ENCODE measurements at regions not wholly inside any gene's neighbourhood (a gene's known extent, or its start where the extent isn't known, plus 50 kb on each side); places are given as distances from the start of the nearest gene placed in this dataset.

- H3K4me3 ChIP-seq (ENCODE audit: low read depth, low read length) = no peak overlapping the region
- DNase-seq (ENCODE audit: low read depth) = no peak
- TF ChIP-seq CTCF (IDR thresholded peaks at IDR 0.05; ENCODE audit: low read depth, low read length) (no peak), MYC (IDR thresholded peaks at IDR 0.05; ENCODE audit: low read depth, low read length) (no peak), POLR2A (IDR thresholded peaks at IDR 0.05; ENCODE audit: extremely low read depth, insufficient read length) (no peak)
- TF ChIP-seq, protein P1, sequence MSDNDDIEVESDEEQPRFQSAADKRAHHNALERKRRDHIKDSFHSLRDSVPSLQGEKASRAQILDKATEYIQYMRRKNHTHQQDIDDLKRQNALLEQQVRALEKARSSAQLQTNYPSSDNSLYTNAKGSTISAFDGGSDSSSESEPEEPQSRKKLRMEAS (IDR thresholded peaks at IDR 0.05; ENCODE audit: low read depth, low read length) = no peak
Observed at GRCh38 chr13:50114961-50115360, 99.7 kb downstream of the KCNRG start.

DNA sequence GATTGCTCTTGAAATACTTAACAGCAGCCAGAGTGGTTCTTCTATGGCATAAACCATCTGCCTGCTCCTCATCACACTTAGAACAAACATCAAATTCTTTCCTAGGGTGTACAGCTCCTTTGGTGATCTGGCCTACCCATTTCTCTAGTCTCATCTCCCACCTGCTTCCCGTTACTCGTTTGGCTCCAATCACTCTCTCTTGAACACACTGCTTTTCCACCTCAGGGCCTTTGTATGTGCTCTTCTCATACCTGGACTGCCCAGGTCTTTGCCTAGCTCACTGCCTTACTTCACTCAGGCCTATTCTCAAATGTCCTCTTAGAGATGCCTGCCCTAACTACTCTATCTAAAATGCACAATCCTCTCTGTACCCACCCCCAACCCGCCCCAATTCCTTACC lies 100.5 kb downstream of the KCNRG start:
- TF ChIP-seq POLR2A (IDR thresholded peaks at IDR 0.05; ENCODE audit: extremely low read depth, insufficient read length) = no peak
- TF ChIP-seq CTCF (IDR thresholded peaks at IDR 0.05; ENCODE audit: low read depth, low read length) = no peak
- no peak for TF ChIP-seq MYC (IDR thresholded peaks at IDR 0.05; ENCODE audit: low read depth, low read length)
- TF ChIP-seq, protein P1 (IDR thresholded peaks at IDR 0.05; ENCODE audit: low read depth, low read length) = no peak
- H3K4me3 ChIP-seq (ENCODE audit: low read depth, low read length) = no peak overlapping the region
- no peak for DNase-seq (ENCODE audit: low read depth)

- H3K4me3 ChIP-seq (ENCODE audit: low read depth, low read length) = no peak overlapping the region
- TF ChIP-seq CTCF (IDR thresholded peaks at IDR 0.05; ENCODE audit: low read depth, low read length) = no peak
- TF ChIP-seq, protein P1 (IDR thresholded peaks at IDR 0.05; ENCODE audit: low read depth, low read length) = no peak
- TF ChIP-seq MYC (IDR thresholded peaks at IDR 0.05; ENCODE audit: low read depth, low read length) = no peak
- TF ChIP-seq POLR2A (IDR thresholded peaks at IDR 0.05; ENCODE audit: extremely low read depth, insufficient read length) = no peak
Observed at GRCh38 chr13:50116430-50116973, 101.3 kb downstream of the KCNRG start.

DNA sequence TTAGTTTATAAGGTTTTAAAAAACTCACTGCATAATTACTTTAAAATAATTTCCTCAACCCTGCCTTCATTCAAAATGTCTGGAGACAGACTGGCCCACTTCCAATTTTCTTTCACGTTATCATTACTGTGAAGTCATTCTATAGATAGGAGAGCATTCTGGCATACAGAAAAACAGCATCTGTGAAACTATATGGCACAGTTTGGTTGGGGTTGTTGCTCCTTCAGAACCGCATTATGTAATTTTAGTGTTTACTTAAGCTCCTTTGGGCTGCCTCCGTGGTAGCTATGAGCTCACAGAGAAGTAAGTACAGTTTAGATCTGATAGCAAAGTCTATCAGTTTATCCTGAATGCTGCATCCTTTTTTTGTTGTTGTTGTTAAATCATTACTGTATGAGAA lies 104.3 kb downstream of the KCNRG start:
- DNase-seq (ENCODE audit: low read depth) = peak; percentile 42
- TF ChIP-seq MYC (IDR thresholded peaks at IDR 0.05; ENCODE audit: low read depth, low read length) = no peak
- TF ChIP-seq POLR2A (IDR thresholded peaks at IDR 0.05; ENCODE audit: extremely low read depth, insufficient read length) = no peak
- TF ChIP-seq, protein P1 (IDR thresholded peaks at IDR 0.05; ENCODE audit: low read depth, low read length) = no peak
- no peak for TF ChIP-seq CTCF (IDR thresholded peaks at IDR 0.05; ENCODE audit: low read depth, low read length)
- H3K4me3 ChIP-seq (ENCODE audit: low read depth, low read length) = no peak overlapping the region

More at GRCh38 chr13:50116430-50116973, 101.3 kb downstream of the KCNRG start:
- DNase-seq (ENCODE audit: low read depth) = no peak

DNA sequence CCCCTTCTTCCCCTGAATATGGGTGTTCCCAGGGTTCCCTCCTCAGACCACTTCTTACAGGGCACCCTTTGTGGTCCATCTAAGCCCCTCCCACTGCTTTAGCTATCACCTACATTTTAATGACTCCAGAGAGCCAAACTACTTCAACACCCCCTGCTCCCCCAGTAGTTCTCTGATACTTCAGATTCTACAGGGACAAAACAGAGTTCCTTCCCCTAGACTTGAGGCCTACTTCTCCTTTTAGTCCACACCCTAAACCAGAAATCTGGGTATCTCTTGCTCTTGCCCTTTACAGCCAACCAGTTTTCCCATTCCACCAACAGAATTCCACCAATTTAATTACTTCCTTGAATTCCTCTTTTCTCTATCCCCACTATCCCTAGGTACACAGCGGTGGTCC lies 107.2 kb downstream of the KCNRG start:
- peak; percentile 70 for DNase-seq (ENCODE audit: low read depth)
- no peak for TF ChIP-seq MYC (IDR thresholded peaks at IDR 0.05; ENCODE audit: low read depth, low read length)
- no peak for TF ChIP-seq POLR2A (IDR thresholded peaks at IDR 0.05; ENCODE audit: extremely low read depth, insufficient read length)
- no peak for TF ChIP-seq CTCF (IDR thresholded peaks at IDR 0.05; ENCODE audit: low read depth, low read length)
- H3K4me3 ChIP-seq (ENCODE audit: low read depth, low read length) = peak overlapping the region; percentile 84

- TF ChIP-seq, protein P1 (IDR thresholded peaks at IDR 0.05; ENCODE audit: low read depth, low read length) = no peak
- TF ChIP-seq MYC (IDR thresholded peaks at IDR 0.05; ENCODE audit: low read depth, low read length) (no peak), CTCF (IDR thresholded peaks at IDR 0.05; ENCODE audit: low read depth, low read length) (no peak), POLR2A (IDR thresholded peaks at IDR 0.05; ENCODE audit: extremely low read depth, insufficient read length) (no peak)
- DNase-seq (ENCODE audit: low read depth) = no peak
- H3K4me3 ChIP-seq (ENCODE audit: low read depth, low read length) = peak overlapping the region; percentile 84
Observed at GRCh38 chr13:50123002-50123401, 107.8 kb downstream of the KCNRG start.
